ENCODE measurements at regions not wholly inside any gene's neighbourhood (a gene's known extent, or its start where the extent isn't known, plus 50 kb on each side); places are given as distances from the start of the nearest gene placed in this dataset.

DNA sequence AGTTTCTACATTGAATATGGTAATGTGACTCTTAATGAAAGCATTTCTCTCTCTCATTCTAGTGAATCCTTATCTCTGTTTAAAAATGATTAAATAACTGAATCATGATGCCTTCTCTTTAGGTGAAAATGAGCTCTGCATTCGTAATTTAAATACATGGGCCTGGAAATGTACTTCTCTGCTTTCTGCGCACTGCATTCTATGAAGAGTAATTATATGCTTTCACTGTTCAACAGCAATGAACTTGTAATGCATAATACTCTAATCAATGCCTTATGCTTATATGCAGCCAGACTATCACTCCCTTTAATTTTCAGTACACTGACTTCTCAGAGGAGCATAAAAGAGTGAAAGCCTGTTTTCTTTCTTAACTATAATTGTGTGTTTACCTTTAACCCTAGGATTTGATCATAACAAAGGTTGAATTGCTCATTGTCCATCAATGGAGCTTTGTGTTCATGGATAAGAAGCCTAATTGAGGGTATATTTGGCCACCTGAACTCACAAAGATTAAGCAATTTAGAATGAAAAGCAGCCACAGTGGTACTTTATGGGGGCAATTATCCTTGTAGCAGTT lies 330.8 kb upstream of the PDZRN3 start:
- WGBS (ENCODE audit: insufficient coverage): 80% methylated on average over 1 of the region's 2 CpGs
- no peaks in the 10 kb centered on the region for H3K4me1 Mint-ChIP-seq

GRCh38 chr3:73954506-73954905 lies 329.8 kb upstream of the PDZRN3 start:
- Histone ChIP-seq H3K79me2 (ENCODE audit: insufficient read depth, low read length) (no peaks in the 10 kb centered on the region), H3K4me2 (replicated peaks; ENCODE audit: extremely low read depth, low read length, poor library complexity, severe bottlenecking) (no peak overlapping the region), H3K4me1 (ENCODE audit: control insufficient read depth in 1 of 2, insufficient read depth in 2 of 2, low read length in 2 of 2) (no peaks in the 10 kb centered on the region), H3K27me3 (ENCODE audit: control insufficient read depth in 2 of 2, insufficient read depth in 2 of 2, low read length in 2 of 2) (no peaks in the 10 kb centered on the region), H3K36me3 (replicated peaks in 1 of 2; ENCODE audit: control insufficient read depth in 1 of 2, insufficient read depth in 2 of 2, low read length in 2 of 2) (no peaks in the 10 kb centered on the region), H2AFZ (ENCODE audit: insufficient read depth, low read depth, low read length, poor library complexity, severe bottlenecking) (no peak overlapping the region), H3K9me3 (replicated peaks in 1 of 2; ENCODE audit: control insufficient read depth in 1 of 2, insufficient read depth in 1 of 2, low read length in 2 of 2) (peaks cover 0 to 4% of the 10 kb centered on the region in 2 donors), H3K27ac (ENCODE audit: low read depth in 1 of 2, low read length in 2 of 2) (no peak overlapping the region), H4K20me1 (ENCODE audit: insufficient read depth, low read length) (no peaks in the 10 kb centered on the region), H3K9ac (ENCODE audit: insufficient read depth, low read length, poor library complexity, severe bottlenecking) (no peak overlapping the region), H3K4me3 (replicated peaks in 1 of 3; ENCODE audit: low read depth in 2 of 3, low read length in 3 of 3) (no peak overlapping the region)
- Mint-ChIP-seq H3K36me3 (no peaks in the 10 kb centered on the region), H3K27ac (peak overlapping the region in 1 of 7 donors; percentile 29), H3K4me3 (no peak overlapping the region), H3K4me1 (no peaks in the 10 kb centered on the region), H3K27me3 (ENCODE audit: low read depth in 3 of 3) (no peaks in the 10 kb centered on the region), H3K9me3 (peaks cover 0 to 7% (median 0%) of the 10 kb centered on the region in 7 donors)
- intact Hi-C loops (cut with micrococcal nuclease): no loop called here
- 71% methylated on average over 1 of the region's 1 CpG for WGBS (ENCODE audit: insufficient coverage)
- no peak for DNase-seq
- TF ChIP-seq CTCF (IDR thresholded peaks at IDR 0.05): no peak

More for the DNA sequence above, 330.8 kb upstream of the PDZRN3 start:
- H3K4me2 ChIP-seq (replicated peaks; ENCODE audit: extremely low read depth, low read length, poor library complexity, severe bottlenecking): no peak overlapping the region
- no peaks in the 10 kb centered on the region for H3K36me3 Mint-ChIP-seq
- H3K79me2 ChIP-seq (ENCODE audit: insufficient read depth, low read length): no peaks in the 10 kb centered on the region
- no peak for TF ChIP-seq CTCF (IDR thresholded peaks at IDR 0.05)
- H3K36me3 ChIP-seq (replicated peaks in 1 of 2; ENCODE audit: control insufficient read depth in 1 of 2, insufficient read depth in 2 of 2, low read length in 2 of 2): no peaks in the 10 kb centered on the region
- H3K4me3 ChIP-seq (replicated peaks in 1 of 3; ENCODE audit: low read depth in 2 of 3, low read length in 3 of 3): no peak overlapping the region
- no peaks in the 10 kb centered on the region for H3K27me3 ChIP-seq (ENCODE audit: control insufficient read depth in 2 of 2, insufficient read depth in 2 of 2, low read length in 2 of 2)
- H3K4me1 ChIP-seq (ENCODE audit: control insufficient read depth in 1 of 2, insufficient read depth in 2 of 2, low read length in 2 of 2): no peaks in the 10 kb centered on the region
- no peaks in the 10 kb centered on the region for H4K20me1 ChIP-seq (ENCODE audit: insufficient read depth, low read length)
- peaks cover 0 to 8% (median 0%) of the 10 kb centered on the region in 7 donors for H3K9me3 Mint-ChIP-seq
- H3K27ac ChIP-seq (ENCODE audit: low read depth in 1 of 2, low read length in 2 of 2): no peak overlapping the region
- intact Hi-C loops (cut with micrococcal nuclease): no loop called here
- no peak for DNase-seq
- H3K9me3 ChIP-seq (replicated peaks in 1 of 2; ENCODE audit: control insufficient read depth in 1 of 2, insufficient read depth in 1 of 2, low read length in 2 of 2): peaks cover 0 to 4% of the 10 kb centered on the region in 2 donors
- no peak overlapping the region for H2AFZ ChIP-seq (ENCODE audit: insufficient read depth, low read depth, low read length, poor library complexity, severe bottlenecking)
- no peaks in the 10 kb centered on the region for H3K27me3 Mint-ChIP-seq (ENCODE audit: low read depth in 3 of 3)
- no peak overlapping the region for H3K9ac ChIP-seq (ENCODE audit: insufficient read depth, low read length, poor library complexity, severe bottlenecking)
- H3K4me3 Mint-ChIP-seq: no peak overlapping the region
- no peak overlapping the region for H3K27ac Mint-ChIP-seq

Measured in CD14-positive monocyte (primary cell).